ENCODE measurements at regions not wholly inside any gene's neighbourhood (a gene's known extent, or its start where the extent isn't known, plus 50 kb on each side); places are given as distances from the start of the nearest gene placed in this dataset.

GRCh38 chr12:131543040-131543439 lies 167.8 kb upstream of the SFSWAP start:
- TF ChIP-seq CTCF (IDR thresholded peaks at IDR 0.05; ENCODE audit: control extremely low read depth, extremely low read depth) = no peak
- peaks cover 0 to 4% (median 0%) of the 10 kb centered on the region in 3 donors for H3K27me3 ChIP-seq (ENCODE audit: control insufficient read depth in 3 of 3, insufficient read depth in 3 of 3, low read length in 2 of 3)
- no peak for DNase-seq
- H3K36me3 ChIP-seq (ENCODE audit: control insufficient read depth in 4 of 4, insufficient read depth in 4 of 4, low read length in 4 of 4) = no peaks in the 10 kb centered on the region
- 91 to 99% methylated on average over 5 of the region's 5 CpGs for WGBS, 2 donors
- no peaks in the 10 kb centered on the region for H3K4me1 ChIP-seq (ENCODE audit: control insufficient read depth in 5 of 5, insufficient read depth in 5 of 5, low read length in 5 of 5)
- H3K9me3 ChIP-seq (ENCODE audit: control insufficient read depth in 4 of 4, insufficient read depth in 3 of 4, low read length in 3 of 4) = peaks cover 0 to 2% (median under 1%) of the 10 kb centered on the region in 4 donors
- H3K9ac ChIP-seq (ENCODE audit: insufficient read depth in 1 of 2, low read length in 2 of 2) = no peak overlapping the region
- no peak overlapping the region for H3K4me3 ChIP-seq
- H3K27ac ChIP-seq (ENCODE audit: low read depth in 1 of 2, low read length in 1 of 2) = no peak overlapping the region
- ATAC-seq (ENCODE audit: insufficient read depth, low FRiP score) = no peak

GRCh38 chr12:131547555-131547954 lies 163.3 kb upstream of the SFSWAP start:
- 63 to 78% methylated on average over 6 of the region's 6 CpGs for WGBS, 2 donors
- H3K4me1 ChIP-seq (ENCODE audit: control insufficient read depth in 5 of 5, insufficient read depth in 5 of 5, low read length in 5 of 5) = no peaks in the 10 kb centered on the region
- ATAC-seq (ENCODE audit: insufficient read depth, low FRiP score) = no peak
- no peaks in the 10 kb centered on the region for H3K9me3 ChIP-seq (ENCODE audit: control insufficient read depth in 4 of 4, insufficient read depth in 3 of 4, low read length in 3 of 4)
- no peak overlapping the region for H3K4me3 ChIP-seq
- H3K27me3 ChIP-seq (ENCODE audit: control insufficient read depth in 3 of 3, insufficient read depth in 3 of 3, low read length in 2 of 3) = peaks cover 0 to 6% (median 0%) of the 10 kb centered on the region in 3 donors
- no peak overlapping the region for H3K9ac ChIP-seq (ENCODE audit: insufficient read depth in 1 of 2, low read length in 2 of 2)
- no peak overlapping the region for H3K27ac ChIP-seq (ENCODE audit: low read depth in 1 of 2, low read length in 1 of 2)
- no peak for DNase-seq
- no peaks in the 10 kb centered on the region for H3K36me3 ChIP-seq (ENCODE audit: control insufficient read depth in 4 of 4, insufficient read depth in 4 of 4, low read length in 4 of 4)
- TF ChIP-seq CTCF (IDR thresholded peaks at IDR 0.05; ENCODE audit: control extremely low read depth, extremely low read depth) = no peak

GRCh38 chr12:131550121-131550520 lies 160.8 kb upstream of the SFSWAP start:
- WGBS, 2 donors = 41 to 64% methylated on average over 5 of the region's 5 CpGs
- H3K4me1 ChIP-seq (ENCODE audit: control insufficient read depth in 5 of 5, insufficient read depth in 5 of 5, low read length in 5 of 5) = no peaks in the 10 kb centered on the region

More at GRCh38 chr12:131550121-131550520, 160.8 kb upstream of the SFSWAP start:
- Histone ChIP-seq H3K4me3 (no peak overlapping the region), H3K36me3 (ENCODE audit: control insufficient read depth in 4 of 4, insufficient read depth in 4 of 4, low read length in 4 of 4) (no peaks in the 10 kb centered on the region), H3K27me3 (ENCODE audit: control insufficient read depth in 3 of 3, insufficient read depth in 3 of 3, low read length in 2 of 3) (peaks cover 0 to 2% (median 0%) of the 10 kb centered on the region in 3 donors), H3K9me3 (ENCODE audit: control insufficient read depth in 4 of 4, insufficient read depth in 3 of 4, low read length in 3 of 4) (no peaks in the 10 kb centered on the region), H3K27ac (ENCODE audit: low read depth in 1 of 2, low read length in 1 of 2) (no peak overlapping the region), H3K9ac (ENCODE audit: insufficient read depth in 1 of 2, low read length in 2 of 2) (no peak overlapping the region)
- no peak for TF ChIP-seq CTCF (IDR thresholded peaks at IDR 0.05; ENCODE audit: control extremely low read depth, extremely low read depth)
- ATAC-seq (ENCODE audit: insufficient read depth, low FRiP score) (no peak), DNase-seq (no peak)
